ENCODE measurements at regions not wholly inside any gene's neighbourhood (a gene's known extent, or its start where the extent isn't known, plus 50 kb on each side); places are given as distances from the start of the nearest gene placed in this dataset.
"Not testable (repeated sequence)": the region's sequence is repeated elsewhere in the genome, so short reads cannot be mapped to it uniquely, and the experiment has no call there.

DNA sequence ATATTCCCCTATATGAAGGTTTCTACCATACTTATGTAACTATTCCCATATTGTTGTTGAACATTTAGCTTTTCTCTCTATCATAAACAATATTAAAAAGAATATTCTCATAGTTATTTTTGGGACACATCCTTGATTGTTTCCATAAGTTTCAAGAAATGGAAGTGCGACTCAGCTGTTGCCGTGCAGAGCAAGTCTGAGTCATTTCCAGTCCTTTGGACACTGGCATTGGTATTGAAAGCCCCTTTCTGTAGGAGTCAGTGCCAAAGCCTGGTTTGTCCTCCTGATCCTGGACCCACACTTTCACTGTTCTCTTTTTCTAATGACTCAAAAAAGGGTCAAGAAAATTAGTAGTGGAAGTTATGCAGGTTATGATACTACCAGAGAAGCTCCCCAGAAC, 108.3 kb upstream of the DIAPH2 start:
- no peak for DNase-seq (ENCODE audit: low spot score)
- TF ChIP-seq, protein P1, sequence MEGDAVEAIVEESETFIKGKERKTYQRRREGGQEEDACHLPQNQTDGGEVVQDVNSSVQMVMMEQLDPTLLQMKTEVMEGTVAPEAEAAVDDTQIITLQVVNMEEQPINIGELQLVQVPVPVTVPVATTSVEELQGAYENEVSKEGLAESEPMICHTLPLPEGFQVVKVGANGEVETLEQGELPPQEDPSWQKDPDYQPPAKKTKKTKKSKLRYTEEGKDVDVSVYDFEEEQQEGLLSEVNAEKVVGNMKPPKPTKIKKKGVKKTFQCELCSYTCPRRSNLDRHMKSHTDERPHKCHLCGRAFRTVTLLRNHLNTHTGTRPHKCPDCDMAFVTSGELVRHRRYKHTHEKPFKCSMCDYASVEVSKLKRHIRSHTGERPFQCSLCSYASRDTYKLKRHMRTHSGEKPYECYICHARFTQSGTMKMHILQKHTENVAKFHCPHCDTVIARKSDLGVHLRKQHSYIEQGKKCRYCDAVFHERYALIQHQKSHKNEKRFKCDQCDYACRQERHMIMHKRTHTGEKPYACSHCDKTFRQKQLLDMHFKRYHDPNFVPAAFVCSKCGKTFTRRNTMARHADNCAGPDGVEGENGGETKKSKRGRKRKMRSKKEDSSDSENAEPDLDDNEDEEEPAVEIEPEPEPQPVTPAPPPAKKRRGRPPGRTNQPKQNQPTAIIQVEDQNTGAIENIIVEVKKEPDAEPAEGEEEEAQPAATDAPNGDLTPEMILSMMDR (IDR thresholded peaks at IDR 0.05; ENCODE audit: extremely low read depth, missing control alignments): no peak

DNA sequence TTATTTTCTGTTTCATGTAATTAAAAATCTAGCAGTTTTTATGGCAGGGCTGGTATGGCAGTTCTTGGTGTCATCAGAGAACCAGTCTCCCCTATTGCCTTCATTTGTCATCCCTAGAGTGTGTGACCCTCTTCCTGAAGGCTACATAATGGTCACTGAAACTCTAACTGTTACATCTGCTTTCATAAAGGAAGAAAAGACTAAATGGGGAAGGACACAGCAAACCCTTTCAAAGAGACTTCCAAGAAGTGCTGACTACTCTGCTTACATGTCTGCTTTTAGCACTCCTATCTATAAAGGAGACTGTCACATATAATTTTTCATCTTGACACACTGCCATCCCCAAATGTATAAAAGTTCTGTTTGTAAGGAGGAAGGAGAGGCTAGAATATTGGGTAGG, 105.9 kb upstream of the DIAPH2 start:
- TF ChIP-seq, protein P1 (IDR thresholded peaks at IDR 0.05; ENCODE audit: extremely low read depth, missing control alignments): no peak
- no peak for DNase-seq (ENCODE audit: low spot score)

DNA sequence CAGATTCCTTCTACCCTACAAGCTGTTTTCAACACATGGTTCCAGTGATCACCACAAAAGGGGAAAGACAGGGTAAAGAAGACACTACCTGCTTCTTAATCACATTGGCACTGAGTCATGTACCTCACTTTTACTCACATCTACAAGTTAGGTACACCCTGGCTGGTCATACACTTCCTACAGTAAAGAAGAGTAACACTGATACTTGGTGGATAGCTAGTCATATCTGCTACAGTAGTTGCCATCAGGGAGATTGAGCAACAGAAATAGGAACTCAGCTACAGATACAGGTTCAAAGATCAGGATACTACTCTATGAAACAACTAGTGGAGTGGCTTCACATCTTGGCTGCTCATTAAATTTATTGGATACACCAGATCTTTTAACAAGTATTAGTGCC, 105.4 kb upstream of the DIAPH2 start:
- no peak for DNase-seq (ENCODE audit: low spot score)

DNA sequence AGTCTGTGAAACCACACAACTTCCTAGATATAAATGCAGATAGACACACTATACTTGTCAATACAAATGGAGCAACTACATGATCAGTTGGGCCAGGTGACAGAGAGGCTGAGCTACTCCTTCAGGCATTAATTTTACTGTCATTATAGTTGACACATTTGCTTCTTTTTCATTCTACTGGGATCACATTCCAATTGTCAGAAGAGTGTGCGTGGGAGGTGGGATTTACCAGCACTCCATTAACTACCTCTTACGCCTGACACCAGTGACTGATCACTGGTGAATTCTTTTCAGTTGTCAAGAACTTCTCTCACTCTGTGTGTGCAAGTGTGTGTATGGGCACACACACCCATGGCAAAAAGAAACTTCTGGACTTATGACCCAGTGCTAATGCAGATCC, 94.2 kb upstream of the DIAPH2 start:
- no peak for DNase-seq (ENCODE audit: low spot score)
- TF ChIP-seq, protein P1 (IDR thresholded peaks at IDR 0.05; ENCODE audit: extremely low read depth, missing control alignments): no peak

More for the DNA sequence above, 105.4 kb upstream of the DIAPH2 start:
- TF ChIP-seq, protein P1 (IDR thresholded peaks at IDR 0.05; ENCODE audit: extremely low read depth, missing control alignments): no peak

DNA sequence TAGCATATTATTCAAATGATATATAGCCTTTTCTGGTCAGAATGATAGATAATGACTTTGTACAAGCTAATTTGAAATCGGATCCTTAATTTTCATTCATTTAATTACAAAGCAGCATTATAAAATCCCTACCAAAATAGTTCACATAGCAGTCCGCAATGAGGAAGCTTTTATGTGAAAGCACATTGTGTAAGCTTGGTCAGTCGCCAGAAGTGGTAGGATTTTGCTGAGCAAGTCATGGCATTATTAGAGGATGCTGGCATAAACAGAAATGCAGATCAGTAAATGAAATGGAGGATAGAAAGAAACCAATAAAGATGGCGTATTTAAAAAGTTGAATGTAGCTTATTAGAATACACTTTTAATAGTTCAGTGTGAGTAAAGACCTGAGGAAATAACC, 93.2 kb upstream of the DIAPH2 start:
- TF ChIP-seq, protein P1 (IDR thresholded peaks at IDR 0.05; ENCODE audit: extremely low read depth, missing control alignments): no peak
- no peak for DNase-seq (ENCODE audit: low spot score)

DNA sequence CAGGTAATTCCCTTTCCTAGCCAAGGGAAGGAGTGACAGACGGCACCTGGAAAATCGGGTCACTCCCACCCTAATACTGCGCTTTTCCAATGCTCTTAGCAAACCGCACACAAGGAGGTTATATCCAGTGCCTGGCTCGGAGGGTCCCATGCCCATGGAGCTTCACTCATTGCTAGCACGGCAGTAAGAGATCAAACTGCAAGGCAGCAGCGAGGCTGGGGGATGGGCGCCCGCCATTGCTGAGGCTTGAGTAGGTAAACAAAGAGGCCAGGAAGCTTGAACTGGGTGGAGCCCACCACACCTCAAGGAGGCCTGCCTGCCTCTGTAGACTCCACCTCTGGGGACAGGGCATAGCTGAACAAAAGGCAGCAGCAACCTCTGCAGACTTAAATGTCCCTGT, 86.8 kb upstream of the DIAPH2 start:
- DNase-seq (ENCODE audit: low spot score): not testable (repeated sequence)

DNA sequence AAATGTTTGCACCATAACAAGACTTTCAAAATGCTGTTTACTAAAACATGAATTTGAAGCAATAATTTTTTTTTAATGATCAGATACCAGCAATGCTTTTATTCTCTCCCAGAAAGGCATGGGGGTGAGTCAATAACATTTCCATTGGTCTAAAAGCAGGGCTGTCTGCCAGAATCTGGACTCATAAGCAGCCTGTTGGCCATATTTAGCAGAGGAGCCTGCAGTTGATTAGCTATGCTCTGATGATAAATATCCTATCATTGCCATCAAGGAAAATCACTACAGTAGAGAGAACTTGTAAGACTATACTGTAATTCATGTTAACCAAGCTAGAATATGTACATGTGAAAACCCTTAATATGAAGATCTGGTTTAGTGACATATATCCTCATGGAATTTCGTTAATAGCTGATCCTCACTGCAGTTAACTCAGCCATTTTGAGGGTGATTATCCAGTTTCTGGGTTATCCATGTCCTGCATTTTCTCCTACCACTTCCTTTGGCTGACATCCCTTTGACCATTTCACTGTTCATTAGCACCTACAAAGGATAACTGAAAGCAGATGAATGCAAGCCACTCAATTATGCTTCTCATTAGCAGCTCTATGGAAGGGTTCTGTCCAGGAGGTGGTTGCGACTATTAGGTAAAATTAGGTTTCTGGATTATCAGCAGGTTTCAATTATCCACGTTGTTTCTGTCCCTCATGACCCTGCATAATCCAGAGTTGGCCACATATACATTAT, 72.9 kb upstream of the DIAPH2 start:
- no peak for DNase-seq (ENCODE audit: low spot score)
- TF ChIP-seq, protein P1 (IDR thresholded peaks at IDR 0.05; ENCODE audit: extremely low read depth, missing control alignments): no peak

DNA sequence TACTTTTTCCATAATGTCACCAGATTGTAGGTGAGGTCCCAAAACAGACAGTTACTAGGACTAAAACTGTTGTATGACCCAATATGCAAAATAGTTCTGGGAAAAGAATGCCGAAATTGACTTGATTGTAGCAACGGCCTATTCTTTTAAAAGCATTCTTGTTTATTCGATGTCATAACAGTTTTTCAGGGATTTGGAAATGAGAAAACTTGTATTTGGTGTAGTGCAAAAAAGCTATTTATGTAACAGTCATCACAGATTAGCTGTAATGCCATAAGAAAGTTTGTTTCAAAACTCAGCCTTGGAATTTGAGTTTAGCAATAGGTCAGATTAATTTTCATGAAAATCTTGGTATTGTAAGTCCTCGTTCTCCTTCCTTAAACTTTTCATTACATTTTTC, 69.2 kb upstream of the DIAPH2 start:
- no peak for DNase-seq (ENCODE audit: low spot score)
- TF ChIP-seq, protein P1 (IDR thresholded peaks at IDR 0.05; ENCODE audit: extremely low read depth, missing control alignments): no peak
